GM12878 (cell line): ENCODE measurements at regions not wholly inside any gene's neighbourhood (a gene's known extent, or its start where the extent isn't known, plus 50 kb on each side); places are given as distances from the start of the nearest gene placed in this dataset.
"Not testable (repeated sequence)": the region's sequence is repeated elsewhere in the genome, so short reads cannot be mapped to it uniquely, and the experiment has no call there.

Experiments
- ATAC-seq: fragments of 200-7000 bp; cut with Tn5 transposase; 3 replicates; pipeline ENCODE4 v1.9.1; 2020; ENCODE audit warnings: mild to moderate bottlenecking, moderate library complexity
- BruUV-seq: library from RNA; stranded (reverse); fragments of 400-500 nt; replicated peaks from 2 replicates; lab custom pipeline; 2021; lab: Mats Ljungman, UMichigan
- CTCF ChIA-PET: fragments of 300-600 bp; sonication (Branson Sonifier 250); formaldehyde crosslinking; extraction: SDS; loops from one replicate; lab custom pipeline; 2021; ENCODE audit warnings: inconsistent platforms; lab: Yijun Ruan, JAX
- POLR2A ChIA-PET: fragments of 350-600 bp; formaldehyde crosslinking; extraction: SDS; loops from one replicate; lab custom pipeline; 2021; ENCODE audit warnings: inconsistent platforms; lab: Charles Lee
- RAD21 ChIA-PET: fragments of 300-600 bp; sonication (Branson Sonifier 250); formaldehyde crosslinking; loops from one replicate; lab custom pipeline; 2023; ENCODE audit warnings: antibody characterized with exemption; ENCODE audit not compliant: unreplicated experiment; lab: Charles Lee
- SMC1A ChIA-PET: fragments of 300-600 bp; sonication (Branson Sonifier 250); formaldehyde crosslinking; loops from one replicate; lab custom pipeline; 2023; ENCODE audit not compliant: unreplicated experiment, uncharacterized antibody; lab: Charles Lee
- DNase-seq: peaks from one replicate; pipeline ENCODE4 v3.0.0-alpha.2; 2011; ENCODE audit warnings: low read depth, low spot score
- FAIRE-seq: peaks from 3 replicates; lab custom pipeline; 2011; peaks lifted over from hg19 to GRCh38; lab: Jason Lieb, UNC
- H2AFZ ChIP-seq: 2 replicates; pipeline ENCODE4 v1.6.0; 2011; ENCODE audit warnings: low read depth, low read length, control low read depth; ENCODE audit not compliant: control insufficient read depth
- H3K27ac ChIP-seq: 2 replicates; pipeline ENCODE4 v1.5.1; 2011; ENCODE audit warnings: control low read depth; ENCODE audit not compliant: control insufficient read depth, insufficient read depth
- H3K27me3 ChIP-seq, 2 experiments: replicated peaks in 1 of 2; 2 replicates each; pipeline versions ENCODE4 v1.6.0 to v1.6.1; 2011; ENCODE audit warnings: low read length in 1 of 2; ENCODE audit not compliant: control insufficient read depth in 2 of 2, insufficient read depth in 2 of 2
- H3K36me3 ChIP-seq, 2 experiments: 2 replicates each; pipeline ENCODE4 v1.5.1; 2011; ENCODE audit warnings: low read length in 1 of 2; ENCODE audit not compliant: control insufficient read depth in 2 of 2, insufficient read depth in 2 of 2
- H3K4me1 ChIP-seq: 2 replicates; pipeline ENCODE4 v1.6.1; 2011; ENCODE audit warnings: mild to moderate bottlenecking, low read length, moderate library complexity, mixed read lengths; ENCODE audit not compliant: control insufficient read depth, insufficient read depth
- H3K4me2 ChIP-seq: 2 replicates; pipeline ENCODE4 v1.6.0; 2011; ENCODE audit warnings: control low read depth; ENCODE audit not compliant: control insufficient read depth, insufficient read depth
- H3K4me3 ChIP-seq: fragments of 200-600 bp; sonication (generic); 2 replicates; pipeline ENCODE4 v1.5.1; 2016
- H3K79me2 ChIP-seq: 2 replicates; pipeline ENCODE4 v1.6.0; 2011; ENCODE audit warnings: low read length; ENCODE audit not compliant: control insufficient read depth, insufficient read depth
- H3K9ac ChIP-seq: 2 replicates; pipeline ENCODE4 v1.8.0; 2011; ENCODE audit warnings: low read length, control low read depth, mixed read lengths; ENCODE audit not compliant: control insufficient read depth, insufficient read depth
- H3K9me3 ChIP-seq: replicated peaks from 3 replicates; pipeline ENCODE4 v1.5.1; 2011; ENCODE audit warnings: mild to moderate bottlenecking, low read length; ENCODE audit not compliant: control insufficient read depth, insufficient read depth
- H4K20me1 ChIP-seq: 2 replicates; pipeline ENCODE4 v1.6.0; 2011; ENCODE audit not compliant: control insufficient read depth, insufficient read depth
- BMI1 ChIP-seq: fragments of 450-650 bp; IDR thresholded peaks from 2 replicates; pipeline ENCODE4 v1.6.1; 2016; ENCODE audit warnings: mild to moderate bottlenecking, moderate library complexity, borderline replicate concordance
- CBFB ChIP-seq: IDR thresholded peaks from 2 replicates; pipeline ENCODE4 v1.6.1; 2016; ENCODE audit warnings: antibody characterized with exemption, low read depth
- CHD2 ChIP-seq: IDR thresholded peaks from 2 replicates; pipeline ENCODE4 v1.6.1; 2011; ENCODE audit warnings: low read depth, low read length, improper control_type of control experiment, borderline replicate concordance
- EP300 ChIP-seq, 2 experiments: fragments of 150-350 bp in 1 of 2; IDR thresholded peaks; 2 replicates each; pipeline ENCODE4 v1.6.1; 2011 to 2012; ENCODE audit warnings: low read depth in 2 of 2, low read length in 2 of 2, borderline replicate concordance in 1 of 2, improper control_type of control experiment in 1 of 2, inconsistent platforms in 1 of 2; ENCODE audit not compliant: control insufficient read depth in 1 of 2
- GABPA ChIP-seq: IDR thresholded peaks from 2 replicates; pipeline ENCODE4 v1.6.1; 2014; ENCODE audit warnings: antibody characterized with exemption, low read depth, mild to moderate bottlenecking, inconsistent platforms
- HSF1 ChIP-seq: fragments of 150-350 bp; IDR thresholded peaks from 2 replicates; pipeline ENCODE4 v1.6.1; 2014; ENCODE audit warnings: mild to moderate bottlenecking, low read depth, low read length
- IKZF1 ChIP-seq: fragments of 450-650 bp; conservative IDR thresholded peaks from 2 replicates; pipeline ENCODE4 v1.6.1; 2017; ENCODE audit warnings: antibody characterized with exemption, mild to moderate bottlenecking
- KAT2A ChIP-seq: conservative IDR thresholded peaks from 2 replicates; pipeline ENCODE4 v1.6.1; 2011; ENCODE audit warnings: low read depth, low read length; ENCODE audit not compliant: control insufficient read depth
- RAD51 ChIP-seq: fragments of 450-650 bp; IDR thresholded peaks from 2 replicates; pipeline ENCODE4 v1.6.1; 2016; ENCODE audit warnings: moderate library complexity, mild to moderate bottlenecking, inconsistent platforms
- RUNX3 ChIP-seq: IDR thresholded peaks from 2 replicates; pipeline ENCODE4 v1.6.1; 2012; ENCODE audit warnings: low read length, inconsistent platforms
- WGBS: methylation state at CpG from one replicate; pipeline ENCODE4 v1.1.6; 2016; ENCODE audit warnings: low lambda C conversion rate; ENCODE audit not compliant: insufficient replicate concordance, insufficient coverage; ENCODE audit errors: missing lambda C conversion rate; 5-methylcytosine and 5-hydroxymethylcytosine counted together
- in situ Hi-C: fragments of 300-500 bp; cut with MboI; formaldehyde crosslinking; loops from 9 replicates; pipeline ENCODE4 v1.14.3; 2018; ENCODE audit warnings: mixed read lengths
- intact Hi-C: fragments of 100-400 bp; cut with micrococcal nuclease; formaldehyde crosslinking; loops from one replicate; pipeline ENCODE4 v1.14.2; 2022; ENCODE audit not compliant: unreplicated experiment

GRCh38 chr14:48614003-48614402 is 938.6 kb upstream of the MDGA2 start:
- ChIA-PET SMC1A (no interaction called here), CTCF (no interaction called here), RAD21 (no interaction called here), POLR2A (no interaction called here)
- ATAC-seq, result no peak
- DNase-seq, result no peak
- intact Hi-C loops, result no loop called here
- no TSS peak for BruUV-seq
- Histone ChIP-seq H4K20me1 (no peaks in the 10 kb centered on the region), H3K4me1 (no peaks in the 10 kb centered on the region), H2AFZ (no peak overlapping the region), H3K9me3 (no peaks in the 10 kb centered on the region), H3K79me2 (no peaks in the 10 kb centered on the region), H3K4me3 (no peak overlapping the region), H3K27ac (no peak overlapping the region), H3K36me3 (no peaks in the 10 kb centered on the region), H3K4me2 (no peak overlapping the region), H3K9ac (no peak overlapping the region), H3K27me3 (no peaks in the 10 kb centered on the region)
- in situ Hi-C loops, result no loop called here
- WGBS, result 23% methylated on average over 2 of the region's 2 CpGs
- TF ChIP-seq CHD2 (no peak), RUNX3 (no peak), RAD51 (no peak), KAT2A (no peak), BMI1 (no peak), HSF1 (no peak), IKZF1 (no peak), GABPA (no peak), CBFB (no peak), EP300 (IDR thresholded peaks at IDR 0.05; ENCODE audit: borderline replicate concordance in 1 of 2, control insufficient read depth in 1 of 2, low read depth in 2 of 2, low read length in 2 of 2) (no peak)
- FAIRE-seq, result no peak

GRCh38 chr14:48606960-48607359 is 931.6 kb upstream of the MDGA2 start:
- 11% methylated on average over 8 of the region's 8 CpGs for WGBS
- H2AFZ ChIP-seq, H3K79me2 ChIP-seq, RAD21 ChIA-PET, FAIRE-seq, BruUV-seq, H3K4me3 ChIP-seq, SMC1A ChIA-PET, ATAC-seq, POLR2A ChIA-PET, H3K27ac ChIP-seq, H3K27me3 ChIP-seq, H3K4me1 ChIP-seq, H4K20me1 ChIP-seq, H3K9ac ChIP-seq, H3K9me3 ChIP-seq, H3K4me2 ChIP-seq, intact Hi-C loops, H3K36me3 ChIP-seq, in situ Hi-C loops, DNase-seq: not testable (repeated sequence)
- CTCF ChIA-PET, result interaction anchor here (1.1 to 1.2 kb wide), 2 partner anchors 14 to 19 kb away, joined by 3 to 4 read pairs; no protein-coding TSS in a partner anchor
